GM19467 (cell line): ENCODE measurements at regions not wholly inside any gene's neighbourhood (a gene's known extent, or its start where the extent isn't known, plus 50 kb on each side); places are given as distances from the start of the nearest gene placed in this dataset.

Experiments
- ATAC-seq: cut with Tn5 transposase; IDR thresholded peaks from one replicate; pipeline ENCODE4 v1.9.1; 2021; ENCODE audit warnings: mild to moderate bottlenecking, moderate library complexity; ENCODE audit not compliant: unreplicated experiment

- ATAC-seq, result no peak
Observed at GRCh38 chr2:121118951-121119350, 166.1 kb downstream of the TFCP2L1 start.

GRCh38 chr2:121120411-121120810, 164.6 kb downstream of the TFCP2L1 start:
- no peak for ATAC-seq

- no peak for ATAC-seq
Observed at GRCh38 chr2:121120991-121121390, 164.0 kb downstream of the TFCP2L1 start.

GRCh38 chr2:121121661-121122060, 163.3 kb downstream of the TFCP2L1 start:
- ATAC-seq, result no peak

- no peak for ATAC-seq
Observed at GRCh38 chr2:121123268-121123667, 161.7 kb downstream of the TFCP2L1 start.

GRCh38 chr2:121124330-121124729, 160.7 kb downstream of the TFCP2L1 start:
- ATAC-seq, result no peak

GRCh38 chr2:121125350-121125749, 159.7 kb downstream of the TFCP2L1 start:
- ATAC-seq, result no peak

GRCh38 chr2:121128741-121129659, 156.0 kb downstream of the TFCP2L1 start:
- ATAC-seq, result no peak

GRCh38 chr2:121129692-121130091, 155.3 kb downstream of the TFCP2L1 start:
- ATAC-seq, result no peak

- no peak for ATAC-seq
Observed at GRCh38 chr2:121130301-121130850, 154.6 kb downstream of the TFCP2L1 start.

GRCh38 chr2:121131375-121131774, 153.6 kb downstream of the TFCP2L1 start:
- no peak for ATAC-seq

GRCh38 chr2:121132054-121132761, 152.8 kb downstream of the TFCP2L1 start:
- ATAC-seq, result no peak

GRCh38 chr2:121132762-121133107, 152.3 kb downstream of the TFCP2L1 start:
- ATAC-seq, result no peak

- ATAC-seq, result no peak
Observed at GRCh38 chr2:121133551-121134319, 151.3 kb downstream of the TFCP2L1 start.

GRCh38 chr2:121134728-121135127, 150.3 kb downstream of the TFCP2L1 start:
- ATAC-seq, result no peak

- no peak for ATAC-seq
Observed at GRCh38 chr2:121135168-121135853, 149.7 kb downstream of the TFCP2L1 start.

- ATAC-seq, result no peak
Observed at GRCh38 chr2:121136323-121136722, 148.7 kb downstream of the TFCP2L1 start.

- no peak for ATAC-seq
Observed at GRCh38 chr2:121137571-121137970, 147.4 kb downstream of the TFCP2L1 start.

GRCh38 chr2:121140734-121141133, 144.3 kb downstream of the TFCP2L1 start:
- no peak for ATAC-seq

GRCh38 chr2:121142452-121142851, 142.6 kb downstream of the TFCP2L1 start:
- ATAC-seq, result no peak

- ATAC-seq, result no peak
Observed at GRCh38 chr2:121144111-121144510, 140.9 kb downstream of the TFCP2L1 start.
